GM12874 (cell line): ENCODE measurements at regions not wholly inside any gene's neighbourhood (a gene's known extent, or its start where the extent isn't known, plus 50 kb on each side); places are given as distances from the start of the nearest gene placed in this dataset.

ENCODE experiments used
- CTCF ChIP-seq: IDR thresholded peaks from 2 replicates; pipeline ENCODE4 v1.5.1; 2011; ENCODE audit warnings: low read depth, mild to moderate bottlenecking, control low read depth, low read length, moderate library complexity; ENCODE audit not compliant: insufficient read depth

- TF ChIP-seq CTCF: no peak
Observed at GRCh38 chr9:120161776-120162175, 418.2 kb downstream of the CDK5RAP2 start.

GRCh38 chr9:120158221-120158620 lies 421.7 kb downstream of the CDK5RAP2 start:
- no peak for TF ChIP-seq CTCF

- TF ChIP-seq CTCF: no peak
Observed at GRCh38 chr9:120156376-120156775, 423.6 kb downstream of the CDK5RAP2 start.

- TF ChIP-seq CTCF: no peak
Observed at GRCh38 chr9:120153258-120153657, 426.7 kb downstream of the CDK5RAP2 start.

- TF ChIP-seq CTCF: no peak
Observed at GRCh38 chr9:120152295-120152694, 427.7 kb downstream of the CDK5RAP2 start.

- TF ChIP-seq CTCF: no peak
Observed at GRCh38 chr9:120151806-120152205, 428.2 kb downstream of the CDK5RAP2 start.

GRCh38 chr9:120151149-120151548 lies 428.8 kb downstream of the CDK5RAP2 start:
- TF ChIP-seq CTCF: no peak

GRCh38 chr9:120138955-120139354 lies 441.0 kb downstream of the CDK5RAP2 start:
- no peak for TF ChIP-seq CTCF
